ENCODE measurements at regions not wholly inside any gene's neighbourhood (a gene's known extent, or its start where the extent isn't known, plus 50 kb on each side); places are given as distances from the start of the nearest gene placed in this dataset.

GRCh38 chr13:27855381-27855780, 63.1 kb downstream of the GSX1 start:
- DNase-seq (ENCODE audit: low spot score): no peak
- Histone ChIP-seq H3K27me3 (peaks cover 89% of the 10 kb centered on the region), H3K4me3 (no peak overlapping the region), H3K27ac (no peak overlapping the region), H3K79me2 (ENCODE audit: low read depth) (no peaks in the 10 kb centered on the region), H3K36me3 (no peaks in the 10 kb centered on the region), H3F3A (ENCODE audit: low read depth) (no peaks in the 10 kb centered on the region), H4K20me1 (ENCODE audit: low read depth) (no peaks in the 10 kb centered on the region), H3K4me2 (no peak overlapping the region), H3K4me1 (peaks cover 4% of the 10 kb centered on the region), H2AFZ (replicated peaks) (no peak overlapping the region), H3K9me3 (ENCODE audit: low read depth) (no peaks in the 10 kb centered on the region), H3K9ac (no peak overlapping the region)
- Mint-ChIP-seq H3K4me1 (no peaks in the 10 kb centered on the region), H3K4me3 (no peak overlapping the region), H3K36me3 (no peaks in the 10 kb centered on the region), H3K27ac (no peak overlapping the region), H3K9me3 (no peaks in the 10 kb centered on the region), H3K27me3 (ENCODE audit: insufficient read depth, low read depth) (peaks cover 10% of the 10 kb centered on the region)
- TF ChIP-seq CTCF (IDR thresholded peaks at IDR 0.05): no peak
- no peak for TF ChIP-seq EZH2phosphoT487 (IDR thresholded peaks at IDR 0.05)
- TF ChIP-seq EZH2 (IDR thresholded peaks at IDR 0.05): no peak

DNA sequence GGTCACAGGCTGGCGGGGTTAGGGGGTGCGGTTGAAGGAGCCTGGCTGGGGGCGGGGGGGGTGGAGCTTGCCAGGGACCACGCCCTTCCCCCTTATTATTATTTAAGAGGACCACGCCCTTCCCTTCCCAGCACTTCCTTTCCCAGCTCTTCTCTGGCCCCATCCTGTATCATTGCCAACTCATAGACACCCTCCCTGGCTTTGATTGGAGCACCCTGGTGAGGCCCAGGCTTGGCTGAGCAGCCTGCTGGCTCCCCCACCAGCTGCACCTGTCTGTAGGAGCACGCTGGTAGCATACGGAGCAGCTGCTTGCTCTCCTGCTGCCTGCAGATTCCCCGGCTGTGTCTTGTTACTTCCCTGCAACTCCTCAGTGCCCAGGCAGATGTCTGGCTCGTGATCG, 62.5 kb upstream of the PDX1 start:
- Mint-ChIP-seq H3K4me1 (no peaks in the 10 kb centered on the region), H3K27me3 (ENCODE audit: insufficient read depth, low read depth) (peaks cover 8% of the 10 kb centered on the region), H3K4me3 (no peak overlapping the region), H3K9me3 (no peaks in the 10 kb centered on the region), H3K27ac (no peak overlapping the region), H3K36me3 (no peaks in the 10 kb centered on the region)
- H2AFZ ChIP-seq (replicated peaks): no peak overlapping the region
- no peaks in the 10 kb centered on the region for H3K79me2 ChIP-seq (ENCODE audit: low read depth)
- H4K20me1 ChIP-seq (ENCODE audit: low read depth): no peaks in the 10 kb centered on the region
- H3K9ac ChIP-seq: no peak overlapping the region
- H3K9me3 ChIP-seq (ENCODE audit: low read depth): no peaks in the 10 kb centered on the region
- no peaks in the 10 kb centered on the region for H3K36me3 ChIP-seq
- no peak for TF ChIP-seq CTCF (IDR thresholded peaks at IDR 0.05)
- TF ChIP-seq EZH2 (IDR thresholded peaks at IDR 0.05): no peak
- no peak for TF ChIP-seq EZH2phosphoT487 (IDR thresholded peaks at IDR 0.05)
- peaks cover 4% of the 10 kb centered on the region for H3K4me1 ChIP-seq
- no peak overlapping the region for H3K27ac ChIP-seq
- no peak for DNase-seq (ENCODE audit: low spot score)
- no peaks in the 10 kb centered on the region for H3F3A ChIP-seq (ENCODE audit: low read depth)
- H3K4me2 ChIP-seq: no peak overlapping the region
- H3K4me3 ChIP-seq: no peak overlapping the region
- H3K27me3 ChIP-seq: peaks cover 89% of the 10 kb centered on the region

GRCh38 chr13:27858046-27858445, 61.8 kb upstream of the PDX1 start:
- H3K27ac ChIP-seq: no peak overlapping the region
- H3K4me3 ChIP-seq: no peak overlapping the region
- H3K27me3 ChIP-seq: peaks cover 88% of the 10 kb centered on the region
- TF ChIP-seq EZH2phosphoT487 (IDR thresholded peaks at IDR 0.05): no peak
- H3K4me2 ChIP-seq: no peak overlapping the region
- Mint-ChIP-seq H3K27ac (no peak overlapping the region), H3K4me1 (no peaks in the 10 kb centered on the region), H3K4me3 (no peak overlapping the region), H3K27me3 (ENCODE audit: insufficient read depth, low read depth) (peaks cover 8% of the 10 kb centered on the region), H3K36me3 (no peaks in the 10 kb centered on the region), H3K9me3 (no peaks in the 10 kb centered on the region)
- H3K9me3 ChIP-seq (ENCODE audit: low read depth): no peaks in the 10 kb centered on the region
- peaks cover 4% of the 10 kb centered on the region for H3K4me1 ChIP-seq
- H2AFZ ChIP-seq (replicated peaks): no peak overlapping the region
- H3K79me2 ChIP-seq (ENCODE audit: low read depth): no peaks in the 10 kb centered on the region
- no peak overlapping the region for H3K9ac ChIP-seq
- no peaks in the 10 kb centered on the region for H3K36me3 ChIP-seq
- DNase-seq (ENCODE audit: low spot score): no peak
- H4K20me1 ChIP-seq (ENCODE audit: low read depth): no peaks in the 10 kb centered on the region
- H3F3A ChIP-seq (ENCODE audit: low read depth): no peaks in the 10 kb centered on the region

GRCh38 chr13:27860743-27861142, 59.1 kb upstream of the PDX1 start:
- no peak for TF ChIP-seq EZH2phosphoT487 (IDR thresholded peaks at IDR 0.05)
- H3K4me1 Mint-ChIP-seq: no peaks in the 10 kb centered on the region
- Histone ChIP-seq H3K27me3 (peaks cover 88% of the 10 kb centered on the region), H3K9ac (no peak overlapping the region), H3K36me3 (no peaks in the 10 kb centered on the region), H3F3A (ENCODE audit: low read depth) (no peaks in the 10 kb centered on the region), H2AFZ (replicated peaks) (no peak overlapping the region), H3K4me1 (peaks cover 4% of the 10 kb centered on the region), H3K27ac (no peak overlapping the region), H3K9me3 (ENCODE audit: low read depth) (no peaks in the 10 kb centered on the region), H3K4me2 (peak overlapping the region; percentile 1), H3K79me2 (ENCODE audit: low read depth) (no peaks in the 10 kb centered on the region), H4K20me1 (ENCODE audit: low read depth) (no peaks in the 10 kb centered on the region), H3K4me3 (no peak overlapping the region)
- no peaks in the 10 kb centered on the region for H3K36me3 Mint-ChIP-seq
- peak; percentile 34 for DNase-seq (ENCODE audit: low spot score)
- peaks cover 4% of the 10 kb centered on the region for H3K27me3 Mint-ChIP-seq (ENCODE audit: insufficient read depth, low read depth)
- no peaks in the 10 kb centered on the region for H3K9me3 Mint-ChIP-seq
- no peak overlapping the region for H3K4me3 Mint-ChIP-seq
- H3K27ac Mint-ChIP-seq: no peak overlapping the region

All from neural progenitor cell (in vitro differentiated cells).